ENCODE measurements at regions not wholly inside any gene's neighbourhood (a gene's known extent, or its start where the extent isn't known, plus 50 kb on each side); places are given as distances from the start of the nearest gene placed in this dataset.

GRCh38 chr3:25854214-25854613 lies 64.3 kb downstream of the OXSM start:
- TF ChIP-seq, protein P1, sequence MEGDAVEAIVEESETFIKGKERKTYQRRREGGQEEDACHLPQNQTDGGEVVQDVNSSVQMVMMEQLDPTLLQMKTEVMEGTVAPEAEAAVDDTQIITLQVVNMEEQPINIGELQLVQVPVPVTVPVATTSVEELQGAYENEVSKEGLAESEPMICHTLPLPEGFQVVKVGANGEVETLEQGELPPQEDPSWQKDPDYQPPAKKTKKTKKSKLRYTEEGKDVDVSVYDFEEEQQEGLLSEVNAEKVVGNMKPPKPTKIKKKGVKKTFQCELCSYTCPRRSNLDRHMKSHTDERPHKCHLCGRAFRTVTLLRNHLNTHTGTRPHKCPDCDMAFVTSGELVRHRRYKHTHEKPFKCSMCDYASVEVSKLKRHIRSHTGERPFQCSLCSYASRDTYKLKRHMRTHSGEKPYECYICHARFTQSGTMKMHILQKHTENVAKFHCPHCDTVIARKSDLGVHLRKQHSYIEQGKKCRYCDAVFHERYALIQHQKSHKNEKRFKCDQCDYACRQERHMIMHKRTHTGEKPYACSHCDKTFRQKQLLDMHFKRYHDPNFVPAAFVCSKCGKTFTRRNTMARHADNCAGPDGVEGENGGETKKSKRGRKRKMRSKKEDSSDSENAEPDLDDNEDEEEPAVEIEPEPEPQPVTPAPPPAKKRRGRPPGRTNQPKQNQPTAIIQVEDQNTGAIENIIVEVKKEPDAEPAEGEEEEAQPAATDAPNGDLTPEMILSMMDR (conservative IDR thresholded peaks at IDR 0.05 in 1 of 2, IDR thresholded peaks at IDR 0.05 in 1 of 2; ENCODE audit: low read depth in 1 of 2, low read length in 2 of 2): no peak
- no peak for TF ChIP-seq EZH2 (IDR thresholded peaks at IDR 0.05; ENCODE audit: low read length, missing control alignments)
